Right lobe of liver (tissue), 6 donors: ENCODE measurements at regions not wholly inside any gene's neighbourhood (a gene's known extent, or its start where the extent isn't known, plus 50 kb on each side); places are given as distances from the start of the nearest gene placed in this dataset.

ENCODE experiments used
- ATAC-seq, 4 donors: fragments of 200-7000 bp; cut with Tn5 transposase; one replicate each; pipeline ENCODE4 v1.9.1; 2020; ENCODE audit warnings: mild to moderate bottlenecking in 4 of 4, moderate library complexity in 4 of 4
- DNase-seq, 3 donors: peaks; one replicate each; pipeline ENCODE4 v3.0.0-alpha.2; 2020
- H3K27ac ChIP-seq, 3 donors: fragments of 200-600 bp; one replicate each; pipeline ENCODE4 v1.8.0; 2022
- H3K27me3 ChIP-seq, 2 donors: fragments of 200-600 bp; one replicate each; pipeline ENCODE4 v1.8.0; 2022
- H3K36me3 ChIP-seq, 4 donors: fragments of 200-600 bp; sonication (generic) in 1 of 4; one replicate each; pipeline versions ENCODE4 v1.5.1 to v1.8.0; 2017 to 2022; ENCODE audit warnings: control low read depth in 1 of 4
- H3K4me1 ChIP-seq, 4 donors: fragments of 200-600 bp; sonication (generic) in 1 of 4; one replicate each; pipeline versions ENCODE4 v1.5.1 to v1.8.0; 2017 to 2022; ENCODE audit warnings: control low read depth in 1 of 4
- H3K4me3 ChIP-seq, 3 donors: fragments of 200-600 bp; one replicate each; pipeline ENCODE4 v1.8.0; 2022
- H3K9me3 ChIP-seq, 4 donors: fragments of 200-600 bp; sonication (generic) in 1 of 4; one replicate each; pipeline versions ENCODE4 v1.5.1 to v1.8.0; 2017 to 2022; ENCODE audit warnings: control low read depth in 1 of 4
- CTCF ChIP-seq, 4 donors: fragments of 200-600 bp in 3 of 4; fragments of 450-650 bp in 1 of 4; IDR thresholded peaks; one replicate each; pipeline versions ENCODE4 v1.5.1 to v1.8.0; 2016 to 2022; ENCODE audit warnings: antibody characterized with exemption in 4 of 4, mild to moderate bottlenecking in 2 of 4
- POLR2A ChIP-seq: fragments of 450-650 bp; IDR thresholded peaks from one replicate; pipeline ENCODE4 v1.6.1; 2017; ENCODE audit warnings: antibody characterized with exemption, mild to moderate bottlenecking
- WGBS: methylation state at CpG from one replicate; pipeline ENCODE4 v1.1.6; 2018; ENCODE audit warnings: low coverage, low lambda C conversion rate; ENCODE audit not compliant: insufficient coverage; ENCODE audit errors: missing lambda C conversion rate; 5-methylcytosine and 5-hydroxymethylcytosine counted together
- intact Hi-C, 2 donors: fragments of 100-400 bp; cut with DNase I; formaldehyde crosslinking; loops; one replicate each; pipeline versions ENCODE4 v1.11.2 to v1.14.1; 2022
- donor health status: DM: no; HTN: yes; CAD: no.
- donor health status: DM: no; HTN: no; CAD: no.
- donor health status: DM: no; HTN: no; CAD: no.
- donor health status: DM: no; HTN: yes; CAD: no.
- donor health status: DM: no; HTN: yes; CAD: no.

GRCh38 chr4:164482758-164483157 is 271.2 kb upstream of the SMIM31 start:
- no peak for TF ChIP-seq POLR2A
- no peak for TF ChIP-seq CTCF (IDR thresholded peaks at IDR 0.05)
- no peaks in the 10 kb centered on the region for H3K4me1 ChIP-seq
- no peaks in the 10 kb centered on the region for H3K36me3 ChIP-seq
- H3K27me3 ChIP-seq = no peaks in the 10 kb centered on the region
- intact Hi-C loops = no loop called here
- ATAC-seq (no peak), DNase-seq (no peak)
- no peak overlapping the region for H3K4me3 ChIP-seq
- H3K9me3 ChIP-seq = no peaks in the 10 kb centered on the region
- no peak overlapping the region for H3K27ac ChIP-seq

GRCh38 chr4:164483711-164484110 is 270.2 kb upstream of the SMIM31 start:
- no peak for TF ChIP-seq POLR2A
- intact Hi-C loops = no loop called here
- 60% methylated on average over 5 of the region's 5 CpGs for WGBS

GRCh38 chr4:164484551-164484950 is 269.4 kb upstream of the SMIM31 start:
- Histone ChIP-seq H3K27ac (no peak overlapping the region), H3K36me3 (no peaks in the 10 kb centered on the region), H3K4me1 (no peaks in the 10 kb centered on the region), H3K27me3 (no peaks in the 10 kb centered on the region), H3K9me3 (no peaks in the 10 kb centered on the region), H3K4me3 (no peak overlapping the region)
- ATAC-seq (no peak), DNase-seq (no peak)
- 42% methylated on average over 1 of the region's 1 CpG for WGBS
- intact Hi-C loops = no loop called here
- no peak for TF ChIP-seq POLR2A
- TF ChIP-seq CTCF (IDR thresholded peaks at IDR 0.05) = no peak

More at GRCh38 chr4:164483711-164484110, 270.2 kb upstream of the SMIM31 start:
- Histone ChIP-seq H3K4me3 (no peak overlapping the region), H3K27ac (no peak overlapping the region), H3K36me3 (no peaks in the 10 kb centered on the region), H3K4me1 (no peaks in the 10 kb centered on the region), H3K9me3 (no peaks in the 10 kb centered on the region), H3K27me3 (no peaks in the 10 kb centered on the region)
- DNase-seq (no peak), ATAC-seq (no peak)

- H3K36me3 ChIP-seq = no peaks in the 10 kb centered on the region
- TF ChIP-seq CTCF (IDR thresholded peaks at IDR 0.05) = no peak
- TF ChIP-seq POLR2A = no peak
- ATAC-seq = no peak
- WGBS = 33% methylated on average over 1 of the region's 1 CpG
- H3K4me3 ChIP-seq = no peak overlapping the region
- no peak for DNase-seq
- H3K27ac ChIP-seq = no peak overlapping the region
- H3K9me3 ChIP-seq = no peaks in the 10 kb centered on the region
- no peaks in the 10 kb centered on the region for H3K27me3 ChIP-seq
- no peaks in the 10 kb centered on the region for H3K4me1 ChIP-seq
- intact Hi-C loops = no loop called here
Measured at GRCh38 chr4:164485136-164485535, 268.8 kb upstream of the SMIM31 start.

GRCh38 chr4:164488114-164488513 is 265.8 kb upstream of the SMIM31 start:
- DNase-seq (no peak), ATAC-seq (no peak)
- Histone ChIP-seq H3K27ac (no peak overlapping the region), H3K27me3 (no peaks in the 10 kb centered on the region), H3K9me3 (no peaks in the 10 kb centered on the region), H3K36me3 (no peaks in the 10 kb centered on the region), H3K4me1 (no peaks in the 10 kb centered on the region), H3K4me3 (no peak overlapping the region)
- 11% methylated on average over 3 of the region's 3 CpGs for WGBS
- TF ChIP-seq POLR2A (no peak), CTCF (IDR thresholded peaks at IDR 0.05) (no peak)
- intact Hi-C loops = no loop called here
